EH (cell line): ENCODE measurements at regions not wholly inside any gene's neighbourhood (a gene's known extent, or its start where the extent isn't known, plus 50 kb on each side); places are given as distances from the start of the nearest gene placed in this dataset.
"Not testable (repeated sequence)": the region's sequence is repeated elsewhere in the genome, so short reads cannot be mapped to it uniquely, and the experiment has no call there.

Experiments
- DNase-seq: peaks from one replicate; pipeline ENCODE4 v3.0.0-alpha.2; 2015; ENCODE audit warnings: low read depth

DNA sequence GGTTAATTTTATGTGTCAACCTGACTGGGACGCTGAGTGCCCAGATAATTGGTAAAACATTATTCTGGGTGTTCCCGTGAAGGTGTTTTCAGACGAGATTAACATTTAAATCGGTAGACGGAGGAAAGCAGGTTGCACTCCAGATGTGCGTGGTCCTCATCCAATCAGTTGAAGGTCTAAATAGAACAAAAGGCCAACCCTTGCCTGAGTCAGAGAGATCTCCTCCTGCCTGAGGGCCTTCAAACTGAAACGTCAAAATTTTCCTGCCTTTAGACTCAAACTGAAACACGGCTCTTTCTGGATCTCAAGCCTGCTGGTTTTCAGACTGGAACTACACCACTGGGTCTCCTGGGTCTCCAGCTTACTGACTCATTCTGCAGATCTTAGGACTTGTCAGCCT is 70.9 kb downstream of the NPIPA5 start:
- not testable (repeated sequence) for DNase-seq

GRCh38 chr16:15305889-15306288 is 72.2 kb downstream of the NPIPA5 start:
- peak; percentile 54 for DNase-seq

DNA sequence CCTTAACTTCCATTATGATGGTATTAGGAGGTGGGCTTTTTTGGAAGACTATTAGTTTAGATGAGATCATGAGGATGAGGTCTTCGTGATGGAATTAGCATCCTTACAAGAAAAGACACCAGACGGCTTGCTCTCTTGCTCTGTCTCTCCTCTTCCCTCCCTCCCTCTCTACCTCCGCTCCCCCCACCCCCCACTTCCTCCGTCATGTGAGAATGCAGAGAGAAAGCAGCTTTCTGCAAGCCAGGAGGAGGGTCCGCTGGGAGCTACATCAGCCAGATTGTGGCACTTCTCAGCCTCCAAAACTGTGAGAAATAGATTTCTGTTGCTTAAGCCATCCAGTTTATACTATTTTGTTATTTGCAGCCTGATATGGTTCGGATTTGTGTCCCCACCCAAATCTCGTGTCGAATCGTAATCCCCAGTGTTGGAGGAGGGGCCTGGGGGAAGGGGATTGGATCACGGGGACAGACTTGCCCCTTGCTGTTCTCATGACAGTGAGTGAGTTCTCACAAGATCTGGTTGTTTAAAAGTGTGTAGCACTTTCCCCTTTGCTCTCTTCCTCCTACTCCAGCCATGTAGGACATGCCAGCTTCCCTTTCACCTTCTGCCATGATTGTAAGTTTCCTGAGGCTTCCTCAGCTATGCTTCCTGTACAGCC is 74.3 kb downstream of the NPIPA5 start:
- DNase-seq: not testable (repeated sequence)

DNA sequence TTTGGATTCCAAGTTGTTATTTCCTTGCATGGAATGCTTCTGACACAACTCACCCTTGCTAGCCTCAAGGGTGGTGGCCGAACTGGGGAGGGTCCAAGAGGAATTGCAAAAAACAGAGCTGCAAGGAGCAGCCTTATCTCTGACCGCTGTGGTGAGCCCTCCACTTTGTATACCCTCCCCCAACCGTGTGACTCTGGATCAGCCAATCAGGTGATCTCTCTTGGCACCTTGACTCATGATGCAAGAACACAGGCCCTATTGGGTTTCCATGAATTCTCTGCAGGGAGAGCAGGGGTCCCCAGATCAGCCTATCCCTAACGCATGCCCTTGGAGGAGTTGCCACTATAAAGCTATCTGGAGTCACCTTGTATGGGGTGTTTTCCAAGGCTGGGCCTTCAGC is 81.0 kb downstream of the NPIPA5 start:
- not testable (repeated sequence) for DNase-seq

DNA sequence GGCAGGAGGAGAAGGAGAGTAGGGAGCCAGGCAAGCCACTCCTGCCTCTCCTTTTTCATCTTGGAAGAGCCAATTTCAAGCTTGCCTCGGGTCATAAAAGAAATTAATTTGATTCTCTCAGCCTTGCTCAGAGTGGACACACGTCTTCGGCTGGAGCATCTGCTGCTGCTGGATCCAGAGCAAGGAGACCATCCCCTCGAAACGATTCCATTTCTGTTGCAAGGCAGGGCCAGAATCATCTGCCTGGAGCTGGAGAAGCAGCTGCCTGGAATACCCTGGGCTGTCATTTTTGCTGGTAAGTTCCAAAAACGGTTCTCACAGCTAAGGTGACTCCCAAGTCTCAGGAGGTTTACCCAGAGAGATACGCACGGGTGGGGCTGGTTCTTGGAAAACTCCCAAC is 103.3 kb downstream of the NPIPA5 start:
- DNase-seq: not testable (repeated sequence)

GRCh38 chr16:15273964-15274363 is 104.1 kb downstream of the NPIPA5 start:
- DNase-seq: not testable (repeated sequence)

GRCh38 chr16:15266941-15267340 is 111.2 kb downstream of the NPIPA5 start:
- not testable (repeated sequence) for DNase-seq

GRCh38 chr16:15262212-15262611 is 115.9 kb downstream of the NPIPA5 start:
- not testable (repeated sequence) for DNase-seq

DNA sequence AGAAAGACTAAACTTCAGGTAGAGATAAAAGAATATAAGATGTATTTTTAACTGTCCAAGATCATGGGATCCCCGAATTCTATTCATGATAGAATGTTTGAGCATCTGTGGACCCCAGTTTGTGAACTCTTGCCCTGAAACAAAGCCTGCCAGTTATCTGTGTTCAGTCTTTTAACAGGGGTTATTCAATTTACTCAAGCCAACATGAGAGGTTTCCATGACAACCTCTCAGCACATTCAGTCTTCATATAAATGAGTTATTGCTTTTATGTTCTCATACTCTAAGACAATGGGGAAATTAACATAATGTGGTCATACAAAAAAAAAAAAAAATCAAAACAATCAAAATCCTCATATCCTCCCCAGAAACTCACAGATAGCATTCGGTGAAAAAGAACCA is 130.1 kb downstream of the NPIPA5 start:
- DNase-seq: not testable (repeated sequence)

- DNase-seq: not testable (repeated sequence)
Measured at GRCh38 chr16:15236674-15237323, 141.3 kb downstream of the NPIPA5 start.

DNA sequence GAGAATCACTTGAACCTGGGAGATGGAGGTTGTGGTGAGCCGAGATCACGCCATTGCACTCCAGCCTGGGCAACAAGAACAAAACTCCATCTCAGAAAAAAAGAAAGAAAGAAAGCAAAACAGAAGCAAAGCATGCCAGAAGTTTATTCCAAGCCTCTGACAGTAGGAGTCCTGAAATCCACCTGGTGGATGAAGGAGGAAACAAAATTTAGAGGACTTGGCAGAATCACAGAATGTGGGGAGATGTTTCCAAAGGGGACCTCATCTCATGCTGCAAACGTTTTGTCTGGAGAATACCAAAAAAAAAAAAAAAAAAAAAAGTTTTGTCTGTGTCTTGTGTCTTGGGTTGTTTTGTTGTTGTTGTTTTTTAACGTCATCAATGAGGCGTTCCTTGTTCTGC is 141.1 kb upstream of the RRN3 start:
- DNase-seq: not testable (repeated sequence)

- not testable (repeated sequence) for DNase-seq
Measured at GRCh38 chr16:15234702-15235101, 140.6 kb upstream of the RRN3 start.

GRCh38 chr16:15230432-15230831 is 136.4 kb upstream of the RRN3 start:
- not testable (repeated sequence) for DNase-seq

GRCh38 chr16:15229661-15230060 is 135.6 kb upstream of the RRN3 start:
- not testable (repeated sequence) for DNase-seq

DNA sequence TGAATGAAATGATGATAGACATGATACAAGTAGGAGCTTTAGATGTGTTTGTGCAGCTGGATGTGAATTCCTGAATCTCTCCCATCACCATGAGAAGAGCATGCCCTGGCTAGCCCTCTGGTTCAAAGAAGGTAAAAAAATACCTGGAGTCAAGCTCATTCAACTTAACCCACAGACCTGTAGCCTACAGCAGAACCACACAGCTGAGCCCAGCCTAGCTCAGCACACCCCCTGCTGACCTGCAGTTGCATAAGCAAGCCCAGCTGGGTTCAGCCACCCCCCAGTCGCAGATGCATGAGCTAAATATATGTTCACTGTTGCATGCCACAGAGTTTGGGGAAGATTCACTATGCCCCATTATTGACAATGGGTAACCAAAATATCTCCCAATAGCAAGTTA is 130.6 kb upstream of the RRN3 start:
- DNase-seq: not testable (repeated sequence)

- DNase-seq: not testable (repeated sequence)
Measured at GRCh38 chr16:15223398-15223797, 129.3 kb upstream of the RRN3 start.

DNA sequence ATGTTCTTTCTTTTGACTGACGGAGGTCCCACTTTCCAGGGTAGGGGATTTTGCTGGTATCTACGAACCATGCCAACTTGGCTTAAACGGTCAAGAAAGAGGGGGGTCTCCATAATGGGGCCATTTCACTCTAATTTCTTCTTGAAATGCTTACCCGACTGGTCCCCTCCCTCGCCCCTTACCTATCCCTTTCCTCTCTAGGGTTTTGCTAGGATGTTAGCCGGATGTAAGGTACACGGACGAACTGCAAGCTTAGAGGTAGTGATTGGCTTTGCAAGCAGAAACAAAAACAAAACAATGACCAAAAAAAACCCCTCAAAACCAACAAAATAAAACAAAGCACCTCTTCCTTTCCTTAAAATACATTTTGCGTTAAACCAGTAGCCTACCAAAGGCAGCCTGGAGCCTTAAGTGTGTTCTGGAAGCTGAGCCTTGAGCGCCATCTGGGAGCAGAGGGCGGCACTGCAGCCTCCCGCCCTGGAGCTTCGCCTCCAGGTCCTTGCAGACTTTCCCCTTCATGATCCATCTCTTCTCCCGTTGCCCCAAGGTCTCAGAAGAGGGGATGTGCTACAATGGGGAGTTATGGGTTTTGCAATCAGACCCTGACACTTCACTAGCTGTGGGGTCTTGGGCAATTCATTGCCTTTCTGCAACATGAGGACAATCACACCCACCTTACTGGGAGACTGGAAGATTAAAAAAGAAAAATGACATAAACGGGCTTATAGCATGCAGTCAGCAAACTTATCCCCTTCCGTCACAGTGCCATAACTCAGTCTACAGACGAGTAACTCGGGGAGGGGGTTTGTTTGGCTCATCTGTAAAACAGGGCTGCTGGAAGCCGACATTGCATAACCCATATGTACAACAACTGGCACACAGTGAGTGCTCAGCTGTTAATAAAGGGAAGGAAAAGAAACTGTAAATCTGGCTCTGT is 125.9 kb upstream of the RRN3 start:
- DNase-seq: peak; percentile 14

GRCh38 chr16:15218856-15219500 is 124.9 kb upstream of the RRN3 start:
- DNase-seq: not testable (repeated sequence)

- DNase-seq: peak; percentile 1
Measured at GRCh38 chr16:15207202-15207981, 113.3 kb upstream of the RRN3 start.

- DNase-seq: not testable (repeated sequence)
Measured at GRCh38 chr16:15206439-15206838, 112.4 kb upstream of the RRN3 start.

- DNase-seq: not testable (repeated sequence)
Measured at GRCh38 chr16:15205939-15206338, 111.9 kb upstream of the RRN3 start.
